ENCODE measurements at regions not wholly inside any gene's neighbourhood (a gene's known extent, or its start where the extent isn't known, plus 50 kb on each side); places are given as distances from the start of the nearest gene placed in this dataset.
A peak's percentile ranks its signal among the peaks of the same experiment; 100 is the strongest.
"Not testable (repeated sequence)": the region's sequence is repeated elsewhere in the genome, so short reads cannot be mapped to it uniquely, and the experiment has no call there.

DNA sequence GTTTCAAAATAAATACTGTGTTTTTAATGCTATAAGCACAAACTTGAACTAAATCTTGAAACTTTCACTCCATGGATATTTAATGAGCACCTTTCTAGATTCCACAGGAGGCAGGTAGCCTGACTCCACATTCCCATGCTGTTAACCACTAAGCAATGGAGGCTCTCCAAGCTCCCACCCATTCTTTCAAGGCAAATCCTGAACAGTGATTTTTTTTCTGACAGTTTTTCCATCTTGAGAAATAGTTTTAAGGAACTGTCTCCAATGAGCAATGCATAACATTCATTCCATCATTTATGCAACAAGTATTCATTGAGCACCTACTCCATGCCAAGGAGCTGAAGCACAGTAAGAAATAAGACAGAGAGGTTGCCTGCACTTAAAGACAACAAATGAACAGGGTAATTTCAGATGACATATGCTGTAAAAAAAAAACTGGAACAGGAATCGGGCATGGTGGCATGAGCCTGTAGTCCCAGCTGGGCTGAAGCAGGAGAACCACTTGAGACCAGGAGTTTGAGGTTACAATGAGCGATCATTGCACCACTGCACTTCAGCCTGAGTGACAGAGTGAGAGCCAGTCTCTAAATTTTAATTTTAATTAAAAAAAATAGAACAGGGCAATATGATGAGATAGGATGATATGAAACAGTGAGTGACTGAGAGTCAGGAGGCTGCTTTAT, 102.3 kb upstream of the CPSF6 start:
- DNase-seq: no peak

GRCh38 chr12:69141074-69141473, 98.3 kb upstream of the CPSF6 start:
- DNase-seq: no peak

DNA sequence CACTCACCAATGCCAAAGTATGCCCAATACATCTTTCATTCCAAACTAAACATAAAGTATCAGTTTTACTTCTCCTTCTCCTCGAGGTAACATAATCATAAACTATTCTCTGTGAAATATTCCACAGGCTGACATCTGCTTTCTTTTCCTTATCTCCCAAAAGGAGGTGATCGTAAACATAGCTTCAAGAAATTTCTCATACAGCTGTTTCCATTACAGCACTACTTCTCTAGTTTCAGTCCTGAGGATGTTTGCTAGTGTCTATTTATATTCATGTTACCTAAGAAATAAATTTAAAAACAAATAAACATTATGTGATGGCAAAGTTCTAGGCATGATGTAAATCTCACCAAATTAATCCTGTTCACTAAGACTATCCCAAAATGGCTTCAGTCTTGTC, 90.1 kb upstream of the CPSF6 start:
- DNase-seq: no peak

GRCh38 chr12:69150083-69150795, 89.1 kb upstream of the CPSF6 start:
- no peak for DNase-seq

- no peak for DNase-seq
Measured at GRCh38 chr12:69150796-69151127, 88.6 kb upstream of the CPSF6 start.

GRCh38 chr12:69151254-69151764, 88.1 kb upstream of the CPSF6 start:
- DNase-seq: peak; percentile 32

DNA sequence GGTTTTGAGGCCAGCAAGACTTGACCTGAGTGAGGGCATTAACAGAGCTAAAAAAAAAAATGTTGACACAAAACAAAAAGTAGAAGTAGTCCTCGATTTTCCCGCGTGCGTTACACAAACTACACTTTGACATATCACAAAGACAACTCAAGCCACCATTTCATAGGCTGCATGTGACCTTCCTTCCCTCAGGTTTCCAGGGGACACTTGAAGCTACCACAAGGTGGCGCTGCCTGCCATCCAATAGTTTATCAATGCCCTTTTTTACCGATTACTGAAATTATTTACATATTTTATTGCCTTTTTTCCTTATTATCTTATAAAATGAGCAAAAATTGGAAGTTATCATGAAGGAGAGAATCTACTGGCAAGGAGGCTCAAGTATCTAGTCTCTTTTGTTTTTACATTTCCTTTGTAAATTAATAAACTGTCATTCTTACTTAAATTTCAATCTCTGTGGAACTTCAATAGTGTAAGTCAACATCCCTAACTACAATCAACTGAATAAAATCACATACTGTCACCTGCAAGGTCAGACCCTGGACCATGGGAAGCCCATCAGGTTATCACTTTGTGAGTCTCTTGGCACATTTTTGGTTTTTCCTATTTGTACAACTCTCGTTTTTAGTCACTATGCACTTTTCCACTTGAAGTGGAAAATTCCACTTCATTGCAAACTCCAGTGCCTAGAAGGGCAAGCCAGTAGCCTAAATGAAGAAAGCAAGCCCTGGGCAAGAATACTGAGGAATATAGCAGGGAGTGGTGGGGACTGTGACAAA, 84.6 kb upstream of the CPSF6 start:
- peak; percentile 53 for DNase-seq

DNA sequence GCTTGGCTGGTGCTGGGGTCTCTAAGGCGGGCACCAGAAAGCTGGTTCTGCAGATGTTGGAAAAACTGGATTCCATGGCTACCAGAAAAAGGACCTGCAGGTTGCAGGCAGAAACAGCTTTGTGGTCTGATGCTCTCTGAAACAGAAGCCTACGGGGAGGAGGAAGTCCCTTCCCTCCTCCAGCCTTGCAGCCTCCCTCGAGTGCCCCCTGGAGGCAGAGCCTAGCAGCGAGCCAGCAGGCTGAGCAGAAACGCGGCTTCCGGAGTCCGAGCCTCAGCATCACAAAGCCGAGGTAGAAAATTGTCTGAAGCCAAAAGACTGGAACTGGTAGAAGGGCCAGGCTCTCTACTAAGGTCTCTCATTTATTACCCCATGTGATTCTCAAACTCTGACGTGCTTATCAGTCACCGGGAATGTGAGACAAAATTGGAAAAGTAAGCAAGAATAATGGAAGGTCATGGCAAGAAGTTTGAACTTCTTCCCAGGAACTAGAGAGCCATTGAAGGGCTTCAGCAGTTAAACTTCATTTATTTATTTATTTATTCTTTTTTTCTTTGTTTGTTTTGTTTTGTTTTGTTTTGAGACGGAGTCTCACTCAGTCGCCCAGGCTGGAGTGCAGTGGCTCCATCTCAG, 82.2 kb upstream of the CPSF6 start:
- peak; percentile 65 for DNase-seq

- peak; percentile 8 for DNase-seq
Measured at GRCh38 chr12:69161829-69162228, 77.5 kb upstream of the CPSF6 start.

DNA sequence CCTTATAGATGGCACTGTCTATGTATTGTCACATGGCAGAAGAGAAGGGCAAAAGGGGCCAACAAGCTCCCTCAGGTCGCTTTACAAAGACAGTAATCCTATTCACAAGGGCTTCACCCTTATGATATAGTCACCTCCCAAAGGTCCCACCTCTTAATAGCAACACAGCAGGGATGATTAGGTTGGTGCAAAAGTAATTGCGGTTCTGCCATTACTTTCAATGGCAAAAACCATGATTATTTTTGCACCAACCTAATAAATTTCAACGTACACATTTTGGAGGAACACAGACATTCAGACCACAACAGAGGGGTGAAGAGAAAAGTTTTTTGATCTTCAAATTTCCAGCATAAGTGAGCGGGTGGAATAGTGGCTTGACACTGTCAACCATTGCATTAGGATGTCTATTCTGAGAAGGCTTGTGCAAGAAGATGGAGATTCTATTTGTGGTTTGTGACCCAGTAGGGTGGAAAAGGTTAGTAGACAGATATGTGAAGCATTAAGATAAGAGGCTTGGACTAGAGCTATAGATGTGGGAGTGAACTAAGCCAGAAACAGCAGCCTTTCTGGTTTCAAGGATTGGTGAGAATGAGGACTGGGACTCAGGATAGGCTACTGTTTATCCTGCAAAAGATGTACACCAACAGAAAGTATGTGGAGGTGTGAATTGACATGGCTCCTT, 75.5 kb upstream of the CPSF6 start:
- no peak for DNase-seq

DNA sequence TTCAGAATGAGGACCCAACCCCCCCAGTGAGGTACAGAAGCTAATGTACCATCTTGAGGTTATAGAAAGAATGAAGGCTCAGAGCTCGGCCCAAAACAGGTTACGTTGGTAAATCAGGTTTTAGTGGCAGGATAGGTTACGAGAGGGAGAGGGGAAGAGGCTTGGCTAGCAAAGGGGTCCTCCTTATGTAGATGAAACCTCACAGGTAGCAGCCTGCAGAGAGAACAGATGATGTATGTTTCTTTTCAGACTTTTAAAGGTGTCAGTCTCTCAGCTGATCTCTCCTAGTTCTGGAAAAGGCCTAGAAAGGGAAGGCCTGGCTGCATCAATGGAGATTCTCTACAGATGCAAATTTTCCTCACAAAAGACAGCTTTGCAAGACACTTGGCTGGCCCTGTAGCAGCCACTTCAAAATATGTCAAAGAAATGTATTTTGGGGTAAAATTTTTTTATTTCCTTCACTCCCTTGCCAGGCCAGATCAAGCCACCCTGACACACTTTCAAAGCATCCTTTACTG, 71.7 kb upstream of the CPSF6 start:
- DNase-seq: no peak

DNA sequence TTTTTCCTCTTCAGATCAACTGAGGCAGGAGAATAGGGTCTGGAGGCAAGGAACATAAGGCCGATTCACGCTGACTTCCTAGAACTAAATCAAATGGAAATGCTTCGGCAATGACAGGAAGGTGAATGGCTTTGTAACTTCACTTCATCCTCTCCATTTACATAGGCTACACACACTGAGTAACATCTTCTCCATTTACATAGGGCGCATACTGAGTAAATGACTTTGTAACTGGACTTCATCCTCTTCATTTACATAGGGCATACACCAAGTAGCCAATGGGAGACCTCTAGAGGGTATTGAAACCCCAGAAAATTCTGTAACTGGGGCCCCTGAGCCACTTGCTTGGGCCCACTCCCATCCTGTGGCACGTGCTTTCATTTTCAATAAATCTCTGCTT, 71.0 kb upstream of the CPSF6 start:
- no peak for DNase-seq

GRCh38 chr12:69168828-69169227, 70.5 kb upstream of the CPSF6 start:
- no peak for DNase-seq

- DNase-seq: no peak
Measured at GRCh38 chr12:69170293-69170692, 69.1 kb upstream of the CPSF6 start.

GRCh38 chr12:69171881-69172280, 67.5 kb upstream of the CPSF6 start:
- DNase-seq: no peak

- DNase-seq: no peak
Measured at GRCh38 chr12:69172491-69172890, 66.9 kb upstream of the CPSF6 start.

DNA sequence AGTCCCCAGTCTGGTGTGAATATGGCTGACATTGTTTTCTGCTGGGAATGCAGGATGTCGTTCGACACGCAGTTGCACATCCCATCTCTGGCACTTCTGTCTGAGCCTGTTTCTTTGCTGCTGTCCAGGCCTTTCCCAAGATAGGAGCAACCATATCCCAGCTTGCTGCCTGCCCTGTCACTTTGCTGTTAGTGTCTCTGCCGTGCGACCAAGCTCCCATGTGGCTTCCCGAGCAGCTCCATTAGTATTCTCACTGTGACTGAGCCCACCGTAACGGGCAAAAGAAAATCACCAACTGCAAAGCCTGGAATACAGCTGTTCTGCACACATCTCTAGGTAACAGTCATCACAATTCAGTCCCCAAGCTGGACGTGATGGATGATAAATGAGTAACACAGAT, 66.0 kb upstream of the CPSF6 start:
- DNase-seq: no peak

GRCh38 chr12:69179786-69180185, 59.6 kb upstream of the CPSF6 start:
- no peak for DNase-seq

DNA sequence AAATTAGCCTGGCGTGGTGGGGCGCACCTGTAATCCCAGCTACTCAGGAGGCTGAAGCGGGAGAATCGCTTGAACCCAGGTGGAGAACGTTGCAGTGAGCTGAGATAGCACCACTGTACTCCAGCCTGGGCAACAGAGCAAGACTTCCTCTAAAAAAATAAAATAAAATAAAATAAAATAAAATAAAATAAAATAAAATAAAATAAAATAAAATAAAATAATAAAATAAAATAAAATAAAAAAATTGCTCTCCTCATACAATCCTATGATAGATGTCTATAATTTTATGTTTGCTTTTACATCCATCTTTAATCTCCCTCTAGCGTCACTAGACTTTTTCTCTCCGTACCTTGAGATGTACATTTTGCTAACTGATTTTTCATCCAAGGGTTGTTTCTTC, 51.8 kb upstream of the CPSF6 start:
- DNase-seq: not testable (repeated sequence)

DNA sequence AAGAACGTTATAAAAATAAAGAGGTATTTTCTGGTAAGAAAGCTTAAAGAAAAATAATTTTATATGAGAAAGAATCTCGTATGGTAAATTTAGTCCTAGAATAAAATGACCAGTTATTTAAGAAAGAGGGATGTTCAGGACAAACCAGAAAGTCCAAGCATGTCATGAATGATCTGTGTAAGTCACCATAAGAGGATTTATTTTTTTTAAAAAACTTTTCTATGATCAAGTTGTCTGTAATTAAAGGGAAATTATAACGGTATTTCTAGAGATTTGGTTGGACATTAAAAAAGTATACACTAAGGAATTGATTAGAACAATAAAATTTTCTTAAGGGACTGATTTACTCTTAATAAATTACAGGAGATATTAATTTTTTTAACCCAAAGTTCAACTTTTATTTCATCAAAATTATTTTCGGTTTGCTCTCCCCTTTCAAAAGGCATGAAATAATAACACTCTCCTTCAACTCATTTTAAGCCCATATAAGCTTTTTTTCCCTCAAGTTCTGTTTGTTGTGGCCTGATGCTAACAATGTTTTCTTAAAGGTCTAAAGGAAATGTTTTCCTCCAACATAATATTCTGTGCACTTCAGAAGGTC, 49.9 kb upstream of the CPSF6 start:
- DNase-seq: no peak

Measured in NCI-H345 (cell line).